NCI-H2171 (cell line): ENCODE measurements at regions not wholly inside any gene's neighbourhood (a gene's known extent, or its start where the extent isn't known, plus 50 kb on each side); places are given as distances from the start of the nearest gene placed in this dataset.

Experiments used
- DNase-seq: peaks from one replicate; lab custom pipeline; 2025; lab: John Stamatoyannopoulos, UW

- peak; percentile 42 for DNase-seq
These were observed 222.5 kb upstream of the GSE1 start for GRCh38 chr16:85390511-85391174.

DNA sequence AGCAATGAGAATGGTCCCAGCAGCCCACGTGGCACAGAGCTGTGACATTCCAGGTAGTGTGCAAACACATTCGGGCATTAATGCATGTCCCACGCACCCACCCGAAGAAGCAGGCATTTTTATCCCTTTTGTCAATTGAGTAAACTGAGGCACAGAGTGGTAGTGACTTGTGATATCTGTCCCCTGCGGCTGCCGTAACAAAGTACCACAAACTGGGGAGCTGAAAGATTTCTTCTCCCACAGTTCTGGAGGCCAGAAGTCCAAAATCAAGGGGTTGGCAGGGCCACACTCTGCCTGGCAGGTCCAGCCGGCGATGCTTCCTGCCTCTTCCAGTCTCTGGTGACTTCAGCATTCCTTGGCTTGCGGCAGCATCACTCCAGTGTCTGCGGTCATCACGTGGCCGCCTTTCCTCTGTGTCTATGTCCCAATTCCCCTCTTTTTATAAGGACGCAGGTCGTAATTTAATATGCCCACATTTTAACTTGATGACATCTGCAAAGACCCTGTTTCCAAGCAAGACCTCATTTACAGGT, 221.9 kb upstream of the GSE1 start:
- DNase-seq = no peak

DNA sequence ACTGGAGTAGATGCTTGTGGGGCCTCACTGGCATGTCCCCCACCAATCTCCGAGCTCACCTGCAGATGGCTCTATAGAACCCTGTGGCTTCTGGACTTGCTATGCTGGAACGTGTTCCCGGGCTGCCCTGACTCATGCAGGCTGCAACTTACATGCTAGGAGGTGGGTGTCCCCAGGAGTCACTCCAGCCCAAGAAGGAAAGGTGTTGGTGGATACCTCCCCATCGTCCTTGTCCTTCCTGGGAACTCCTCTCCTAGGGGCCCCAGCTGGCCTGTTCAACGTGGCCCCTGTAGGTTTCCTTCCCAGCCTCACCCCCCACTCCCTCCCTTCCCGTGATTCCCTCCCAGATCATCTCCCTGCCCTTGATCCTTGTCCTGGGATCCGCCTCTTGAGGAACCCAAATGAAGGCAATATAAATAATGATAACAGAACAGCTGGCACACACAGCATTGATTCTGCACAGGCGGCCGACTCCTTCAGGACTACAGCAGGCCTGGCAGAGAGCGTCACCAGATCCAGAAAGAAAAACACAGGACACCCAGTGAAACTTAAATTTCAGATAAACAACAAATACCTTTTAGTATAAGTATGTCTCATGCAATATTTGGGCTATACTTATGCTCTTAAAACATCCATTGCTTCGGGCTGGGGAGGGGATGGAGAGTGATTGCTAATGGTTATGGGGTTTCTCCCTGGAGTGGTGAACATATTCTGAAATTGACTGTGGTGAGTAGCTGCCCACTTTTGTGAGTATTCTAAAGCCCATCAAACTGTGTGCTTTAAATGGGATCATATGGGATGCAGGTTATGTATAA, 221.1 kb upstream of the GSE1 start:
- no peak for DNase-seq

DNA sequence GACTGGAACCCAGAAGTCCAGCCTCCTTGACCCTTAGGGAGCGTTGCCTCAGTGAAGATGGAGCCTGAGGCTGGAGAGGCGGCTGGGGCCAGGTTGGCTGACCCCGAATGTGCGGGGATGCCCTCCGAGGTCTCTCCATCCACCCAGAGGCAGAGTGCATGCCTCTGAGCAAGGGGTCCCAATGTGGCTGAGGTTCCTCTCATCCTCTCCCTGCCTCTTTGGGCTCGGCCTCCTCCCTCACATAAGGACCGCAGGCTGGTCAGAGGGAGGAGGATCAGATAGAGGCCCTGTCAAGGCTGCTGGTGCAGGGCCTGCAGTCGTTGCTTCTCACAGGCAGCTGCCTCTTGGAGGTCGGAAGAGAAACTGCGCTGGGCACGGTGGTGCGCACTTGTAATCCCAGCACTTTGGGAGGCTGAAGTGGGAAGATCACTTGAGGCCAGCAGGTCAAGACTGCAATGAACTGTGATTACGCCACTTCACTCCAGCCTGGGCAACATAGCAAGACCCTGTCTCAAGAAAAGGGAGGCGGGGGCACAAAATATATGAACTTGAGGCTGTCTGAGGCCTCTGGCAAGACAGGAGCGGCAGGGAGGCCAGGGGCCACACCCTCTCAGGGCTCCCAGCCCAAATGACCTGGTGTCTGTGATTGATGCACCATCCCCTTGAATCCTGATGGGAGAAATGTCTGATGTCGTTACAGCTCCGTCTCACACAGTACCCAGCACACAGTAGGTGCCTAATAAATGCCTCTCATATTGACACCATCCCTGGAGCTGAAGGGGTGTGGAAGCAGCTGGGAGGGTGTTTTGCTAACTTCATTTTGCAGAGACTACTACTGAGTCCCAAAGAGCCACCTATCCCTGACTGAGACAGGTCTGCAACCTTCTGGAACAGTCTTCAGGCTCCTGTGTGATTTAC, 220.1 kb upstream of the GSE1 start:
- no peak for DNase-seq

GRCh38 chr16:85393674-85394451, 219.3 kb upstream of the GSE1 start:
- peak; percentile 86 for DNase-seq

- DNase-seq = peak; percentile 91
These were observed 218.5 kb upstream of the GSE1 start for GRCh38 chr16:85394456-85395206.

GRCh38 chr16:85395207-85395912, 217.8 kb upstream of the GSE1 start:
- peak; percentile 91 for DNase-seq

GRCh38 chr16:85395913-85396878, 216.9 kb upstream of the GSE1 start:
- no peak for DNase-seq

GRCh38 chr16:85396879-85397871, 215.9 kb upstream of the GSE1 start:
- peak; percentile 96 for DNase-seq

DNA sequence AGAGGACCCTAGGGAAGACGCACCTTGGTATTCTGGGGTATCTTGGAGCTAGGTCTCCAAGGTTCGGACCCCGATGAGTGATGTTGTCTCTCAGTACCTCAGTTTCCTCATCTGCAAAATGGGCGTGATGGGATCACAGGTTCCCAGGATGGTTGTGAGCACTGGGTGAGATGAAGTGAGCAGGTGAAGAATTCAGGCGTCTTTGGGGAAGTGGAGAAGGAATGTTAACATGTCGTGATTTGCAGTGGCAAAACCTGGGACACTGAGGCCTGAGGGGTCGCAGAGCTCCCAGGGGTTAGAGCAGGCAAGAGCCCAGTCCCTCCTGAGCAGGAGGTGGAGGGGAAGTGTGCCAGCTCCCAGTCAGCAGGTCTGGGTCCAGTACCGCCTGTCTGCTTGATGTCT, 215.1 kb upstream of the GSE1 start:
- no peak for DNase-seq

DNA sequence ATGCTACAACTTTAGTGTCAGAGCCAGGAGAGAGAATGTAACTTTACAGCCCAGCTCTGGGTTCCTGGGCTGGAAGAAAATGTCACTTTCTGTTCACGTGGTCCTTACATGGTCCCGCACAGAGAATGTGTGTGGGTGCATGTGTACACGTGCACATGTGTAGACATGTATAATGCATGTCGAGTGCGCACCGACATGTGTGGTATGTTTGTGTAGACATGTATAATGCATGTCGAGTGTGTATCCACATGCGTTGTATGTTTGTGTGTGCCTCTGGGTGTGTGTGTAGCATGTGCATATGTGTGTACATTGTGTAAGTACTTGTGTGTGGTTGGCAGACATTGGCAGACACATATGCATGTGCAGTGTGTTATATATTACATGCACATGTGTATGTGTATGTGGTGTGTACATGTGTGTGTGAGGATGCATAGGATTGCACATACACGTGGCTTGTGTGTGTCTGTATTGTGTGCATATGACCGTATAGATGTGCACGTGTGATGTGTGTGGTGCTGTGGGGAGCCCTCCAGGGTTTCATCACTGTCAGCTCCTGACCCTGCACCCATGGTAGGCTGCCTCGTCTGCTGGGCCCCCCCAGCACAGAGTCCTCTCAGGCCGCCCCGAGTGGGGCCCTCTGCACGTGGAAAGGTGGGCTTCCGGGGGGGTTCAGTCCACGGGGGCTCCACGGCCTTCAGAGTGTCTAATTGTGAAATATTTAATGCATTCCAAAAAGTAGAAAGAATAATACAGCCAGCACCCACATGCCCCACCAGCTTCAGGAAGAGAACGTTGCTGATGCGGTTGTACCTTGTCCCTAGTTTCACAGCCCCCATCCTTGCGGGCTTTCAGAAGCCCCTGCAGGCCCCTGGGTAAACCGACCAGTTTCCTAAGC, 214.2 kb upstream of the GSE1 start:
- DNase-seq = no peak

DNA sequence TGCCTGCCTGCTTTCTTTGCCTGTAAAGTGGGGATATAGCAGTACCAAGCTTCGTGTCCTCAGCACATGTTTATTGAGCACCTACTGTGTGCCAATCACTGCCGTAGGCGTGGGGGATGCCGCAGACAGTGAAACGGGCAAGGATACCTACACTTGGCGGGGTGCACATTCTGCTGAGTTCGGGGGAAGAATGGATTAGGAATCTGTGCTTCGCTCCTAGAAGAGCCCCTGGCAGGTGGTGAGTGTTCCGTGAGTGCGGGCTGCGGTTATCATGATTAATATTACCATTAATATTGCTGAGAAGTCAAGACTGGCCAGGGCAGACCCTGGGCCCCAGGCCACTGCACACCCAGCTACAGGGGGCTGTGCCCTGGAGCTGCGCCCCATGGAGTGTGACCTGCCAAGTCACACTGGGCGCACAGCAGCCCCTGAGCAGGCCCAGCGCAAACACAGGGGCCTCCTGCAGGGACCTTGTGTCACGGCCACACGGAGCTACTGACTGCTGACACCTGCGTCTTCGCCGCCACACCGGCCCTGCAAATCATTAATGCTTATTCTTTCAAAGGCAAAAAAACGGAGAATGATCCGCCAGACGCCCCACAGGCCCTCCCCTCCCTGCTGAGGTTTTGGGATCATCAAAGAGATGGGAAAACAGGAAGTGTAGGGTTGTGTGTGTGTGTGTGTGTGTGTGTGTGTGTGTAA, 213.4 kb upstream of the GSE1 start:
- DNase-seq = no peak

- DNase-seq = no peak
These were observed 212.6 kb upstream of the GSE1 start for GRCh38 chr16:85400305-85401205.

- DNase-seq = no peak
These were observed 211.7 kb upstream of the GSE1 start for GRCh38 chr16:85401370-85401916.
